ENCODE measurements at regions not wholly inside any gene's neighbourhood (a gene's known extent, or its start where the extent isn't known, plus 50 kb on each side); places are given as distances from the start of the nearest gene placed in this dataset.

GRCh38 chr4:137039370-137039769 lies 492.9 kb downstream of the PCDH18 start:
- DNase-seq: no peak

GRCh38 chr4:137032222-137032621 lies 500.1 kb downstream of the PCDH18 start:
- no peak for DNase-seq

GRCh38 chr4:137029026-137029425 lies 503.3 kb downstream of the PCDH18 start:
- DNase-seq: no peak

GRCh38 chr4:137025484-137026059 lies 506.7 kb downstream of the PCDH18 start:
- no peak for DNase-seq

- no peak for DNase-seq
Measured at GRCh38 chr4:137015426-137016409, 516.6 kb downstream of the PCDH18 start.

GRCh38 chr4:137000432-137000831 lies 531.9 kb downstream of the PCDH18 start:
- DNase-seq: no peak

GRCh38 chr4:136992032-136992431 lies 540.3 kb downstream of the PCDH18 start:
- DNase-seq: no peak

GRCh38 chr4:136985683-136986082 lies 546.6 kb downstream of the PCDH18 start:
- no peak for DNase-seq

- DNase-seq: no peak
Measured at GRCh38 chr4:136967069-136967468, 565.2 kb downstream of the PCDH18 start.

GRCh38 chr4:136965478-136965877 lies 566.8 kb downstream of the PCDH18 start:
- DNase-seq: no peak

GRCh38 chr4:136962868-136963267 lies 569.4 kb downstream of the PCDH18 start:
- DNase-seq: no peak

GRCh38 chr4:136946307-136946907 lies 585.9 kb downstream of the PCDH18 start:
- DNase-seq: no peak

- DNase-seq: no peak
Measured at GRCh38 chr4:136939781-136940180, 592.5 kb downstream of the PCDH18 start.

- DNase-seq: no peak
Measured at GRCh38 chr4:136935871-136936270, 596.4 kb downstream of the PCDH18 start.

- DNase-seq: no peak
Measured at GRCh38 chr4:136935305-136935704, 597.0 kb downstream of the PCDH18 start.

- no peak for DNase-seq
Measured at GRCh38 chr4:136934601-136935000, 597.7 kb downstream of the PCDH18 start.

- no peak for DNase-seq
Measured at GRCh38 chr4:136931781-136932180, 600.5 kb downstream of the PCDH18 start.

- DNase-seq: no peak
Measured at GRCh38 chr4:136928957-136929411, 603.3 kb downstream of the PCDH18 start.

GRCh38 chr4:136927172-136927571 lies 605.1 kb downstream of the PCDH18 start:
- DNase-seq: no peak

GRCh38 chr4:136925203-136925602 lies 607.1 kb downstream of the PCDH18 start:
- DNase-seq: no peak

GRCh38 chr4:136922066-136922465 lies 610.2 kb downstream of the PCDH18 start:
- DNase-seq: no peak

GRCh38 chr4:136920092-136920881 lies 612.0 kb downstream of the PCDH18 start:
- DNase-seq: no peak

- no peak for DNase-seq
Measured at GRCh38 chr4:136918772-136919171, 613.5 kb downstream of the PCDH18 start.
